GM23248 (cell line): ENCODE measurements at regions not wholly inside any gene's neighbourhood (a gene's known extent, or its start where the extent isn't known, plus 50 kb on each side); places are given as distances from the start of the nearest gene placed in this dataset.

Experiments used
- EZH2 ChIP-seq: fragments of 200-600 bp; sonication (generic); IDR thresholded peaks from 2 replicates; pipeline ENCODE4 v1.6.1; 2018; ENCODE audit warnings: antibody characterized with exemption, mild to moderate bottlenecking; ENCODE audit not compliant: insufficient read depth, poor library complexity, severe bottlenecking
- EZH2phosphoT487 ChIP-seq: fragments of 200-600 bp; sonication (generic); IDR thresholded peaks from 2 replicates; pipeline ENCODE4 v1.6.1; 2018; ENCODE audit warnings: antibody characterized with exemption, moderate library complexity, mild to moderate bottlenecking, low read depth; ENCODE audit not compliant: insufficient read depth

- no peak for TF ChIP-seq EZH2
- TF ChIP-seq EZH2phosphoT487 = no peak
Observed at GRCh38 chr11:134999590-134999989, 587.5 kb upstream of the B3GAT1 start.
